Thymus (tissue), 11 donors: ENCODE measurements at regions not wholly inside any gene's neighbourhood (a gene's known extent, or its start where the extent isn't known, plus 50 kb on each side); places are given as distances from the start of the nearest gene placed in this dataset.

Source experiments
- DNase-seq, 9 donors: peaks; one replicate each; pipeline ENCODE4 v3.0.0-alpha.2; 2013; ENCODE audit warnings: low spot score in 9 of 9, low read depth in 6 of 9, missing footprints in 1 of 9
- H3K27ac ChIP-seq, 2 donors: one replicate each; pipeline ENCODE4 v1.5.1; 2013; ENCODE audit warnings: control low read depth in 1 of 2, low read depth in 1 of 2, low read length in 1 of 2, mild to moderate bottlenecking in 1 of 2, moderate library complexity in 1 of 2
- H3K27me3 ChIP-seq, 2 donors: one replicate each; pipeline ENCODE4 v1.5.1; 2013; ENCODE audit warnings: low read length in 1 of 2; ENCODE audit not compliant: control insufficient read depth in 2 of 2, insufficient read depth in 1 of 2
- H3K36me3 ChIP-seq, 2 donors: one replicate each; pipeline ENCODE4 v1.5.1; 2013; ENCODE audit warnings: low read length in 1 of 2, mild to moderate bottlenecking in 1 of 2, moderate library complexity in 1 of 2; ENCODE audit not compliant: control insufficient read depth in 2 of 2, insufficient read depth in 2 of 2
- H3K4me1 ChIP-seq, 2 donors: one replicate each; pipeline ENCODE4 v1.5.1; 2013; ENCODE audit warnings: low read length in 2 of 2; ENCODE audit not compliant: control insufficient read depth in 2 of 2, insufficient read depth in 2 of 2
- H3K4me3 ChIP-seq, 2 donors: one replicate each; pipeline ENCODE4 v1.5.1; 2013; ENCODE audit warnings: low read length in 2 of 2, control low read depth in 1 of 2, mild to moderate bottlenecking in 1 of 2
- H3K9me3 ChIP-seq, 2 donors: one replicate each; pipeline ENCODE4 v1.5.1; 2013; ENCODE audit warnings: low read length in 1 of 2, mild to moderate bottlenecking in 1 of 2; ENCODE audit not compliant: control insufficient read depth in 2 of 2, insufficient read depth in 1 of 2
- WGBS: extraction: QIAGEN DNeasy Blood & Tissue Kit; methylation state at CpG from one replicate; pipeline ENCODE4 v1.1.7; 2013; 5-methylcytosine and 5-hydroxymethylcytosine counted together
- donor health status: healthy.

- Histone ChIP-seq H3K4me1 (no peaks in the 10 kb centered on the region), H3K4me3 (no peak overlapping the region), H3K9me3 (no peaks in the 10 kb centered on the region), H3K36me3 (no peaks in the 10 kb centered on the region), H3K27ac (no peak overlapping the region), H3K27me3 (no peaks in the 10 kb centered on the region)
- DNase-seq = no peak
- WGBS = 44% methylated on average over 2 of the region's 2 CpGs
Observed at GRCh38 chr4:177638871-177639270, 196.6 kb upstream of the AGA start.

- WGBS = 39% methylated on average over 4 of the region's 4 CpGs
- Histone ChIP-seq H3K36me3 (no peaks in the 10 kb centered on the region), H3K4me1 (no peaks in the 10 kb centered on the region), H3K27ac (no peak overlapping the region), H3K27me3 (no peaks in the 10 kb centered on the region), H3K9me3 (no peaks in the 10 kb centered on the region), H3K4me3 (no peak overlapping the region)
- DNase-seq = no peak
Observed at GRCh38 chr4:177640864-177641263, 198.6 kb upstream of the AGA start.

GRCh38 chr4:177660223-177660622, 218.0 kb upstream of the AGA start:
- no peak overlapping the region for H3K4me3 ChIP-seq
- DNase-seq = no peak
- H3K36me3 ChIP-seq = no peaks in the 10 kb centered on the region
- no peak overlapping the region for H3K27ac ChIP-seq
- H3K27me3 ChIP-seq = no peaks in the 10 kb centered on the region
- no peaks in the 10 kb centered on the region for H3K4me1 ChIP-seq
- no peaks in the 10 kb centered on the region for H3K9me3 ChIP-seq
- 91% methylated on average over 1 of the region's 1 CpG for WGBS

- no peak overlapping the region for H3K27ac ChIP-seq
- no peak overlapping the region for H3K4me3 ChIP-seq
- no peaks in the 10 kb centered on the region for H3K4me1 ChIP-seq
- no peaks in the 10 kb centered on the region for H3K36me3 ChIP-seq
- no peaks in the 10 kb centered on the region for H3K9me3 ChIP-seq
- 88% methylated on average over 5 of the region's 5 CpGs for WGBS
- no peaks in the 10 kb centered on the region for H3K27me3 ChIP-seq
- DNase-seq = no peak
Observed at GRCh38 chr4:177667687-177668086, 225.4 kb upstream of the AGA start.

- H3K9me3 ChIP-seq = no peaks in the 10 kb centered on the region
- no peaks in the 10 kb centered on the region for H3K36me3 ChIP-seq
- H3K27me3 ChIP-seq = no peaks in the 10 kb centered on the region
- no peaks in the 10 kb centered on the region for H3K4me1 ChIP-seq
- H3K27ac ChIP-seq = no peak overlapping the region
- 96% methylated on average over 3 of the region's 3 CpGs for WGBS
- DNase-seq = no peak
- H3K4me3 ChIP-seq = no peak overlapping the region
Observed at GRCh38 chr4:177671387-177671786, 229.2 kb upstream of the AGA start.

- H3K4me1 ChIP-seq = no peaks in the 10 kb centered on the region
- no peak overlapping the region for H3K27ac ChIP-seq
- no peaks in the 10 kb centered on the region for H3K27me3 ChIP-seq
- H3K4me3 ChIP-seq = no peak overlapping the region
- H3K9me3 ChIP-seq = no peaks in the 10 kb centered on the region
- 89% methylated on average over 2 of the region's 2 CpGs for WGBS
- DNase-seq = no peak
- H3K36me3 ChIP-seq = no peaks in the 10 kb centered on the region
Observed at GRCh38 chr4:177671845-177672244, 229.6 kb upstream of the AGA start.

- Histone ChIP-seq H3K27me3 (no peaks in the 10 kb centered on the region), H3K36me3 (no peaks in the 10 kb centered on the region), H3K4me1 (no peaks in the 10 kb centered on the region), H3K4me3 (no peak overlapping the region), H3K27ac (no peak overlapping the region), H3K9me3 (no peaks in the 10 kb centered on the region)
- WGBS = 91% methylated on average over 3 of the region's 3 CpGs
- no peak for DNase-seq
Observed at GRCh38 chr4:177673985-177674489, 231.8 kb upstream of the AGA start.

GRCh38 chr4:177680308-177680707, 238.1 kb upstream of the AGA start:
- 66% methylated on average over 2 of the region's 2 CpGs for WGBS
- H3K9me3 ChIP-seq = no peaks in the 10 kb centered on the region
- no peaks in the 10 kb centered on the region for H3K4me1 ChIP-seq
- H3K27me3 ChIP-seq = no peaks in the 10 kb centered on the region
- H3K36me3 ChIP-seq = no peaks in the 10 kb centered on the region
- H3K27ac ChIP-seq = no peak overlapping the region
- H3K4me3 ChIP-seq = no peak overlapping the region
- DNase-seq = no peak

- no peak overlapping the region for H3K4me3 ChIP-seq
- DNase-seq = no peak
- H3K27ac ChIP-seq = no peak overlapping the region
- H3K9me3 ChIP-seq = no peaks in the 10 kb centered on the region
- H3K27me3 ChIP-seq = no peaks in the 10 kb centered on the region
- no peaks in the 10 kb centered on the region for H3K4me1 ChIP-seq
- whole genome bisulfite sequencing = 91% methylated on average over 1 of the region's 1 CpG
- H3K36me3 ChIP-seq = no peaks in the 10 kb centered on the region
Observed at GRCh38 chr4:177681902-177682301, 239.7 kb upstream of the AGA start.

GRCh38 chr4:177687117-177687516, 244.9 kb upstream of the AGA start:
- no peaks in the 10 kb centered on the region for H3K9me3 ChIP-seq
- H3K36me3 ChIP-seq = no peaks in the 10 kb centered on the region
- H3K27me3 ChIP-seq = no peaks in the 10 kb centered on the region
- H3K4me1 ChIP-seq = no peaks in the 10 kb centered on the region
- no peak overlapping the region for H3K4me3 ChIP-seq
- DNase-seq = no peak
- no peak overlapping the region for H3K27ac ChIP-seq
